ENCODE measurements at regions not wholly inside any gene's neighbourhood (a gene's known extent, or its start where the extent isn't known, plus 50 kb on each side); places are given as distances from the start of the nearest gene placed in this dataset.

- Histone ChIP-seq H3K4me1 (ENCODE audit: insufficient read depth, low read length) (no peaks in the 10 kb centered on the region), H3K4me3 (ENCODE audit: insufficient read depth, low read length) (no peak overlapping the region), H2AFZ (ENCODE audit: low read length) (no peak overlapping the region), H3K9me3 (ENCODE audit: low read depth, low read length) (no peaks in the 10 kb centered on the region), H3K79me2 (ENCODE audit: insufficient read depth, low read length) (no peaks in the 10 kb centered on the region), H3K36me3 (ENCODE audit: insufficient read depth, low read length) (no peaks in the 10 kb centered on the region), H3K27me3 (ENCODE audit: insufficient read depth, low read length) (peaks cover 10% of the 10 kb centered on the region), H3K4me2 (ENCODE audit: insufficient read depth, low read length) (no peak overlapping the region), H3K27ac (ENCODE audit: low read depth, low read length) (no peak overlapping the region), H4K20me1 (ENCODE audit: insufficient read depth, low read length) (no peaks in the 10 kb centered on the region)
- no peak for TF ChIP-seq CTCF (IDR thresholded peaks at IDR 0.05; ENCODE audit: extremely low read depth, low read depth, low read length)
- DNase-seq (ENCODE audit: insufficient read length, low spot score, missing footprints) = no peak
Observed at GRCh38 chr17:77665833-77666232, 292.7 kb upstream of the TNRC6C start.

- DNase-seq (ENCODE audit: insufficient read length, low spot score, missing footprints) = no peak
- no peaks in the 10 kb centered on the region for H3K36me3 ChIP-seq (ENCODE audit: insufficient read depth, low read length)
- peaks cover 5% of the 10 kb centered on the region for H3K27me3 ChIP-seq (ENCODE audit: insufficient read depth, low read length)
- H4K20me1 ChIP-seq (ENCODE audit: insufficient read depth, low read length) = no peaks in the 10 kb centered on the region
- no peak overlapping the region for H2AFZ ChIP-seq (ENCODE audit: low read length)
- H3K27ac ChIP-seq (ENCODE audit: low read depth, low read length) = no peak overlapping the region
- H3K9me3 ChIP-seq (ENCODE audit: low read depth, low read length) = no peaks in the 10 kb centered on the region
- TF ChIP-seq CTCF (IDR thresholded peaks at IDR 0.05; ENCODE audit: extremely low read depth, low read depth, low read length) = no peak
- no peaks in the 10 kb centered on the region for H3K4me1 ChIP-seq (ENCODE audit: insufficient read depth, low read length)
- H3K4me3 ChIP-seq (ENCODE audit: insufficient read depth, low read length) = no peak overlapping the region
- H3K79me2 ChIP-seq (ENCODE audit: insufficient read depth, low read length) = no peaks in the 10 kb centered on the region
- no peak overlapping the region for H3K4me2 ChIP-seq (ENCODE audit: insufficient read depth, low read length)
Observed at GRCh38 chr17:77666462-77666861, 292.0 kb upstream of the TNRC6C start.

- DNase-seq (ENCODE audit: insufficient read length, low spot score, missing footprints) = no peak
- no peaks in the 10 kb centered on the region for H3K36me3 ChIP-seq (ENCODE audit: insufficient read depth, low read length)
- no peaks in the 10 kb centered on the region for H3K9me3 ChIP-seq (ENCODE audit: low read depth, low read length)
- H3K4me1 ChIP-seq (ENCODE audit: insufficient read depth, low read length) = no peaks in the 10 kb centered on the region
- peaks cover 5% of the 10 kb centered on the region for H3K27me3 ChIP-seq (ENCODE audit: insufficient read depth, low read length)
- H3K79me2 ChIP-seq (ENCODE audit: insufficient read depth, low read length) = no peaks in the 10 kb centered on the region
- no peak overlapping the region for H3K27ac ChIP-seq (ENCODE audit: low read depth, low read length)
- H2AFZ ChIP-seq (ENCODE audit: low read length) = no peak overlapping the region
- no peaks in the 10 kb centered on the region for H4K20me1 ChIP-seq (ENCODE audit: insufficient read depth, low read length)
- H3K4me2 ChIP-seq (ENCODE audit: insufficient read depth, low read length) = no peak overlapping the region
- TF ChIP-seq CTCF (IDR thresholded peaks at IDR 0.05; ENCODE audit: extremely low read depth, low read depth, low read length) = no peak
- no peak overlapping the region for H3K4me3 ChIP-seq (ENCODE audit: insufficient read depth, low read length)
Observed at GRCh38 chr17:77666881-77667395, 291.6 kb upstream of the TNRC6C start.

- TF ChIP-seq CTCF (IDR thresholded peaks at IDR 0.05; ENCODE audit: extremely low read depth, low read depth, low read length) = no peak
- H3K4me2 ChIP-seq (ENCODE audit: insufficient read depth, low read length) = no peak overlapping the region
- no peaks in the 10 kb centered on the region for H4K20me1 ChIP-seq (ENCODE audit: insufficient read depth, low read length)
- H3K36me3 ChIP-seq (ENCODE audit: insufficient read depth, low read length) = no peaks in the 10 kb centered on the region
- no peaks in the 10 kb centered on the region for H3K9me3 ChIP-seq (ENCODE audit: low read depth, low read length)
- peaks cover 3% of the 10 kb centered on the region for H3K27me3 ChIP-seq (ENCODE audit: insufficient read depth, low read length)
- no peaks in the 10 kb centered on the region for H3K79me2 ChIP-seq (ENCODE audit: insufficient read depth, low read length)
- H2AFZ ChIP-seq (ENCODE audit: low read length) = no peak overlapping the region
- no peaks in the 10 kb centered on the region for H3K4me1 ChIP-seq (ENCODE audit: insufficient read depth, low read length)
- no peak for DNase-seq (ENCODE audit: insufficient read length, low spot score, missing footprints)
- no peak overlapping the region for H3K27ac ChIP-seq (ENCODE audit: low read depth, low read length)
- H3K4me3 ChIP-seq (ENCODE audit: insufficient read depth, low read length) = no peak overlapping the region
Observed at GRCh38 chr17:77667478-77667877, 291.0 kb upstream of the TNRC6C start.
